HEK293 (cell line): ENCODE measurements at regions not wholly inside any gene's neighbourhood (a gene's known extent, or its start where the extent isn't known, plus 50 kb on each side); places are given as distances from the start of the nearest gene placed in this dataset.
A peak's percentile ranks its signal among the peaks of the same experiment; 100 is the strongest.

Experiments
- CTCF ChIA-PET: fragments of 350-600 bp; formaldehyde crosslinking; extraction: SDS; loops from one replicate; lab custom pipeline; 2021; ENCODE audit warnings: antibody characterized with exemption; lab: Yijun Ruan, JAX
- POLR2A ChIA-PET: fragments of 300-600 bp; formaldehyde crosslinking; extraction: SDS; loops from one replicate; lab custom pipeline; 2020; ENCODE audit warnings: antibody characterized with exemption, inconsistent platforms; lab: Yijun Ruan, JAX
- H3K27ac ChIP-seq: fragments of 200-500 bp; sonication (Bioruptor generic); 2 replicates; pipeline ENCODE4 v1.5.1; 2014; ENCODE audit warnings: low read depth, low read length, control low read depth, inconsistent platforms; ENCODE audit errors: extremely low read depth
- H3K36me3 ChIP-seq, 2 experiments: fragments of 200-500 bp in 1 of 2; sonication (Bioruptor generic) in 1 of 2; 1 replicate in 1 of 2; 2 replicates in 1 of 2; pipeline ENCODE4 v1.5.1; 2014 to 2017; ENCODE audit warnings: inconsistent platforms in 2 of 2, low read length in 2 of 2; ENCODE audit not compliant: control insufficient read depth in 2 of 2, insufficient read depth in 1 of 2
- H3K4me1 ChIP-seq: fragments of 200-500 bp; sonication (Bioruptor generic); 2 replicates; pipeline ENCODE4 v1.5.1; 2014; ENCODE audit warnings: mild to moderate bottlenecking, low read length, inconsistent platforms; ENCODE audit not compliant: control insufficient read depth, insufficient read depth
- H3K4me3 ChIP-seq: 2 replicates; pipeline ENCODE4 v1.5.1; 2011; ENCODE audit warnings: low read depth, mild to moderate bottlenecking, control low read depth, low read length, moderate library complexity
- H3K9me3 ChIP-seq: fragments of 200-500 bp; sonication (Bioruptor generic); 2 replicates; pipeline ENCODE4 v1.5.1; 2014; ENCODE audit warnings: low read depth, low read length, inconsistent platforms; ENCODE audit not compliant: control insufficient read depth, insufficient read depth
- CTCF ChIP-seq: fragments of 450-650 bp; formaldehyde crosslinking; IDR thresholded peaks from 2 replicates; pipeline ENCODE4 v1.5.1; 2016; ENCODE audit warnings: missing biosample characterization, missing genetic modification characterization
- GLI4 ChIP-seq: fragments of 450-650 bp; formaldehyde crosslinking; IDR thresholded peaks from 2 replicates; pipeline ENCODE4 v1.5.1; 2016; ENCODE audit warnings: missing biosample characterization, missing genetic modification characterization
- ZBTB6 ChIP-seq: fragments of 450-650 bp; formaldehyde crosslinking; IDR thresholded peaks from 2 replicates; pipeline ENCODE4 v1.5.1; 2017; ENCODE audit warnings: missing biosample characterization, missing genetic modification characterization
- ZFP41 ChIP-seq: fragments of 450-650 bp; formaldehyde crosslinking; IDR thresholded peaks from 2 replicates; pipeline ENCODE4 v1.5.1; 2016; ENCODE audit warnings: missing biosample characterization, missing genetic modification characterization, borderline replicate concordance
- ZNF157 ChIP-seq: fragments of 450-650 bp; formaldehyde crosslinking; IDR thresholded peaks from 2 replicates; pipeline ENCODE4 v1.5.1; 2016; ENCODE audit warnings: missing biosample characterization, missing genetic modification characterization
- ZNF18 ChIP-seq: fragments of 450-650 bp; formaldehyde crosslinking; IDR thresholded peaks from 2 replicates; pipeline ENCODE4 v1.5.1; 2016; ENCODE audit warnings: missing biosample characterization, missing genetic modification characterization
- ZNF184 ChIP-seq: fragments of 450-650 bp; IDR thresholded peaks from 2 replicates; pipeline ENCODE4 v1.5.1; 2018; ENCODE audit warnings: missing biosample characterization, mild to moderate bottlenecking, missing genetic modification characterization
- ZNF362 ChIP-seq: fragments of 450-650 bp; formaldehyde crosslinking; IDR thresholded peaks from 2 replicates; pipeline ENCODE4 v1.5.1; 2016; ENCODE audit warnings: missing biosample characterization, missing genetic modification characterization
- ZNF366 ChIP-seq: fragments of 450-650 bp; formaldehyde crosslinking; conservative IDR thresholded peaks from 2 replicates; pipeline ENCODE4 v1.5.1; 2016; ENCODE audit warnings: missing biosample characterization, missing genetic modification characterization
- ZNF391 ChIP-seq: fragments of 450-650 bp; formaldehyde crosslinking; IDR thresholded peaks from 2 replicates; pipeline ENCODE4 v1.5.1; 2016; ENCODE audit warnings: low read depth, missing biosample characterization, missing genetic modification characterization, borderline replicate concordance
- ZNF654 ChIP-seq: fragments of 450-650 bp; formaldehyde crosslinking; IDR thresholded peaks from 2 replicates; pipeline ENCODE4 v1.5.1; 2016; ENCODE audit warnings: low read depth, missing biosample characterization, missing genetic modification characterization
- ZNF692 ChIP-seq: fragments of 450-650 bp; formaldehyde crosslinking; IDR thresholded peaks from 2 replicates; pipeline ENCODE4 v1.5.1; 2016; ENCODE audit warnings: missing biosample characterization, missing genetic modification characterization
- ZNF701 ChIP-seq: fragments of 450-650 bp; formaldehyde crosslinking; IDR thresholded peaks from 2 replicates; pipeline ENCODE4 v1.5.1; 2016; ENCODE audit warnings: missing biosample characterization, missing genetic modification characterization
- ZNF76 ChIP-seq: fragments of 450-650 bp; formaldehyde crosslinking; IDR thresholded peaks from 2 replicates; pipeline ENCODE4; 2016; ENCODE audit warnings: low read depth, missing biosample characterization, missing genetic modification characterization, borderline replicate concordance
- ZSCAN30 ChIP-seq: fragments of 450-650 bp; IDR thresholded peaks from 2 replicates; pipeline ENCODE4 v1.5.1; 2018; ENCODE audit warnings: missing biosample characterization, mild to moderate bottlenecking, missing genetic modification characterization, moderate library complexity
- TF ChIP-seq, protein P1 (sequence below): fragments of 450-650 bp; formaldehyde crosslinking; IDR thresholded peaks from 2 replicates; pipeline ENCODE4 v1.5.1; 2016; ENCODE audit warnings: missing biosample characterization, missing genetic modification characterization

GRCh38 chr7:114312649-114313048 lies 102.0 kb upstream of the FOXP2 start (continued):
- no peak for TF ChIP-seq ZNF362 (tag by site-specific recombination)
- TF ChIP-seq ZNF391 (tag by site-specific recombination): no peak
- TF ChIP-seq, all 188 proteins: peak for 15

- ChIA-PET CTCF (interaction anchor here (0.6 to 1.4 kb wide), 12 partner anchors 9 to 1635 kb away, joined by 3 to 11 read pairs (median 3); no protein-coding TSS in a partner anchor), POLR2A (interaction anchor here (0.6 kb wide), 3 partner anchors 51 to 745 kb away, joined by 3 to 4 read pairs (median 3); no protein-coding TSS in a partner anchor)
- Histone ChIP-seq H3K36me3 (no peaks in the 10 kb centered on the region), H3K4me3 (no peak overlapping the region), H3K27ac (no peak overlapping the region)
- peak; percentile 51 for TF ChIP-seq ZNF654 (tag by site-specific recombination)
- no peak for TF ChIP-seq ZNF366 (tag by site-specific recombination)
- no peak for TF ChIP-seq ZNF701
- TF ChIP-seq ZNF76 (tag by site-specific recombination): no peak
- TF ChIP-seq ZNF157: no peak
- TF ChIP-seq ZBTB6 (tag by site-specific recombination): no peak
- TF ChIP-seq, protein P1, sequence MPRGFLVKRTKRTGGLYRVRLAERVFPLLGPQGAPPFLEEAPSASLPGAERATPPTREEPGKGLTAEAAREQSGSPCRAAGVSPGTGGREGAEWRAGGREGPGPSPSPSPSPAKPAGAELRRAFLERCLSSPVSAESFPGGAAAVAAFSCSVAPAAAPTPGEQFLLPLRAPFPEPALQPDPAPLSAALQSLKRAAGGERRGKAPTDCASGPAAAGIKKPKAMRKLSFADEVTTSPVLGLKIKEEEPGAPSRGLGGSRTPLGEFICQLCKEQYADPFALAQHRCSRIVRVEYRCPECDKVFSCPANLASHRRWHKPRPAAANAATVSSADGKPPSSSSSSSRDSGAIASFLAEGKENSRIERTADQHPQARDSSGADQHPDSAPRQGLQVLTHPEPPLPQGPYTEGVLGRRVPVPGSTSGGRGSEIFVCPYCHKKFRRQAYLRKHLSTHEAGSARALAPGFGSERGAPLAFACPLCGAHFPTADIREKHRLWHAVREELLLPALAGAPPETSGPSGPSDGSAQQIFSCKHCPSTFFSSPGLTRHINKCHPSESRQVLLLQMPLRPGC: no peak
- no peak for TF ChIP-seq ZNF184
- TF ChIP-seq GLI4 (tag by site-specific recombination): no peak
- TF ChIP-seq ZNF692 (tag by site-specific recombination): 0 out of 2 replicates have a peak, but pooled peaks have one; percentile 16
- TF ChIP-seq ZFP41 (tag by site-specific recombination): no peak
- TF ChIP-seq ZNF18: no peak
- TF ChIP-seq ZSCAN30 (tag by site-specific recombination): no peak
- peak; percentile 59 for TF ChIP-seq CTCF (tag by site-specific recombination)
- TF ChIP-seq, all 188 proteins: peak for 3
- H3K9me3 ChIP-seq: no peaks in the 10 kb centered on the region
- peaks cover 11% of the 10 kb centered on the region; the same call in 1 of the 2 replicates for H3K4me1 ChIP-seq
These were observed 104.1 kb upstream of the FOXP2 start for GRCh38 chr7:114310345-114311110.
